AG10803 (cell line): ENCODE measurements at regions not wholly inside any gene's neighbourhood (a gene's known extent, or its start where the extent isn't known, plus 50 kb on each side); places are given as distances from the start of the nearest gene placed in this dataset.

Experiments
- DNase-seq: peaks from one replicate; pipeline ENCODE4 v3.0.0; 2010; ENCODE audit warnings: low read depth
- H3K4me3 ChIP-seq: 2 replicates; pipeline ENCODE4 v1.5.1; 2011; ENCODE audit warnings: mild to moderate bottlenecking, low read length, control low read depth
- TF ChIP-seq, protein P1 (sequence below): conservative IDR thresholded peaks from 2 replicates; pipeline ENCODE4 v1.5.1; 2011; ENCODE audit warnings: mild to moderate bottlenecking, low read length, control low read depth, inconsistent platforms

DNA sequence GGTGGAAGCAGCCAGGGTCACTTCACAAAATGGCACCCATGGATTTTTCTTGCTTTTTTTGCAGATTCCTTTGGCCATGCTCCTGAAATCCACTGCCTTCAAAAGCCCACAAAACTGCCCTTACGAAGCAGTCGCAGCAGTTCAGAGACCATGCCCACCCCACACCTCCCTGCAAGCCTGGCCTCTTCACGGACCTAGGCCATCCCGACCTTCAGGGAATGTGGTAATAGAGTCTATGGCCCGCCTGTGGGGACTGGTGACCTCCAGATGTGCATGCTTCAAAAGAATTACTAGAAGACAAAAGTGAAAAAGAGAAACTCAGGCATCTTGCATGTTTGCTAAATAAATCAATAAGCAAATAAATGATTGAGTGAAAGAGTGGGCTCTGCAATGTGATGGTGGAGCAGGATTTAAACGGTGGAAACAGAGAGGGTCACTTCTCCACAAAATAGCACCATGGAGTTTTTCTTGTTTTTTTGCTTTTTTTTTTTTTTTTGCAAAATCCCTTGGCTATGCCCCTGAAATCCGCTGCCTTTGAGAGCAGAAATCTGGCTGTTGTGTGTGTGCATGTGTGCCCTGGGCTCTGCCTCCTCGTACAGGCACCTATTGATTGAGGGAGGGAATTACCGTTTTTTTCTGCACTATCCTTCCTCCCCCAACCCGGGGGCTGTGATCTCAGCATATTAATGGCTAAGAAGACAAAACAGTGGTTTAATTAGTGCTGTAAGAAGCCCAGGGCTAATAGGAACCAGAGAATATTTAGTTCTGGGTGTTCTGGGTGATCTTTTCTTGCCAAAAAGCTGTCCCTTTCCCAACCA lies 107.4 kb downstream of the PXDC1 start:
- H3K4me3 ChIP-seq = no peak overlapping the region
- TF ChIP-seq, protein P1, sequence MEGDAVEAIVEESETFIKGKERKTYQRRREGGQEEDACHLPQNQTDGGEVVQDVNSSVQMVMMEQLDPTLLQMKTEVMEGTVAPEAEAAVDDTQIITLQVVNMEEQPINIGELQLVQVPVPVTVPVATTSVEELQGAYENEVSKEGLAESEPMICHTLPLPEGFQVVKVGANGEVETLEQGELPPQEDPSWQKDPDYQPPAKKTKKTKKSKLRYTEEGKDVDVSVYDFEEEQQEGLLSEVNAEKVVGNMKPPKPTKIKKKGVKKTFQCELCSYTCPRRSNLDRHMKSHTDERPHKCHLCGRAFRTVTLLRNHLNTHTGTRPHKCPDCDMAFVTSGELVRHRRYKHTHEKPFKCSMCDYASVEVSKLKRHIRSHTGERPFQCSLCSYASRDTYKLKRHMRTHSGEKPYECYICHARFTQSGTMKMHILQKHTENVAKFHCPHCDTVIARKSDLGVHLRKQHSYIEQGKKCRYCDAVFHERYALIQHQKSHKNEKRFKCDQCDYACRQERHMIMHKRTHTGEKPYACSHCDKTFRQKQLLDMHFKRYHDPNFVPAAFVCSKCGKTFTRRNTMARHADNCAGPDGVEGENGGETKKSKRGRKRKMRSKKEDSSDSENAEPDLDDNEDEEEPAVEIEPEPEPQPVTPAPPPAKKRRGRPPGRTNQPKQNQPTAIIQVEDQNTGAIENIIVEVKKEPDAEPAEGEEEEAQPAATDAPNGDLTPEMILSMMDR = no peak
- no peak for DNase-seq

DNA sequence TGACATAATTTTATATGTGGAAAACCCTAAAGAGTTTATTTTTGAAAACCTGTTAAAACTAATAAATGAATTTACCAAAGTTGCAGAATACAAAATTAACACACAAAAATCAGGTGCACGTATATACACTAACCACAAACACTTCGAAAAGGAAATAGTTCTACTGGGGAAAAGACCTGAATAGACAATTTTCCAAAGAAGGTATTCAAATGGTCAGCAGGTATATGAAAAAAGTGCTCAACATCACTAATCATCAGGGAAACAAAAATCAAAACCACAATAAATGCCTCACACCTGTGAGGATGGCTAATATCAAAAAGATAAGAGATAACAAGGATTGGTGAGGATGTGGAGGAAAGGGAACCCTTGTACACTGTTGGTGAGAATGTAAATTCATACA lies 110.6 kb downstream of the PXDC1 start:
- no peak overlapping the region for H3K4me3 ChIP-seq
- DNase-seq = no peak
- TF ChIP-seq, protein P1 = no peak

DNA sequence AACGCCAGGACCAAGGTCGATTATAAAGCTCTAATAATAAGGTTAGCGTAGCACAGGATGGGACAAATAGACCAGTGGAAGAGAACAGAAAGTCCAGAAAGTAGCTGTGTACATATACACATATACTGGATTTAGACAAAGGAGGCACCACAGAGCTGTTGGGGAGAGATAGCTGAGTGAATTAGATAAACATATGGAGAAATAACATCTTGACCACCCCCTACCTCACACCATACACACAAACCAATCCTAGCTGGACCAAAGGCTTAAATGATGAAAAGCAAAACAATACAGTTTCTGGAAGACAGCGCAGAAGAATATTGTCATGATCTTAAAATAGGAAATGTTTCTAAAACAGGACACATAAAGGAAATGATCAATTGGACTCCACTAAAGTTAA lies 112.9 kb downstream of the PXDC1 start:
- no peak for DNase-seq
- TF ChIP-seq, protein P1 = no peak
- H3K4me3 ChIP-seq = no peak overlapping the region

DNA sequence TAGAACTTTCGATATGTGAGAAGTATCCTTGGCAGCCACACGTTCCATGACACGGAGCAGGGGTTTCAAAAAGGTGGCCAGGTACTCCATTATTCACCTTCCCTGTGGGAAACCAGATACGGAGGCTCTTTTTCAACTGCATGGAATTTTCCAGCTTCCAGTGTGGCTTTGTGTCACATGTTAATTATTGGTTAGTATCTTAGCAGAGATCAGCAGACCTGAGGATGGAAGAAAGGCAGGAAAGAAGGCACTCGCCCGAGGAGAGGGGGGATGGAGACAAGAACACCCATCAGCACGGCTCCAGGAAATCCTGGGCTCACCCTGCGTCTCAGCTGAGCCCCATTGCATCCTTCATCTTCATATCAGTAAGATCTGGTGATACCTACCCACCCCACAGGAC lies 115.5 kb downstream of the PXDC1 start:
- DNase-seq = no peak
- H3K4me3 ChIP-seq = no peak overlapping the region
- TF ChIP-seq, protein P1 = no peak

DNA sequence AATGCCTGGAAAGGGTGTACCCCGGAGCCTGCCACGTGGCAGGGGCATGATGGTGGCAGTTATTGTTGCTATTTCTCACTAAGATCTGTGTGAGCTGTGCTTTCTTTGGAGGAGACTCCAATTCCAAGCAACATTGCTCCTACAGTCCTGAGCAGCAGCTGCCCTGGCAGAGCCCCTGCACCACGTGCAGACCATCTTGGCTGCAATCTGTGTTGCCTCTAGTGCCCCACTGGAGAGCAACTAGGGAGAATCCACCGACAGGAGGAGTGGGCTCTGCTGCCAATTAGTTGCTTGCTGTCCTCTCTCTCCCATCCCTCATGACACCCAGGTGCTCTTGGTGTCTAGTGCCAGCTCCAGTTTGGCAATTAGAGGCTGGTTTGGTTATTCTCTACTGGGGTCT lies 116.0 kb downstream of the PXDC1 start:
- TF ChIP-seq, protein P1 = no peak
- no peak overlapping the region for H3K4me3 ChIP-seq
- no peak for DNase-seq

DNA sequence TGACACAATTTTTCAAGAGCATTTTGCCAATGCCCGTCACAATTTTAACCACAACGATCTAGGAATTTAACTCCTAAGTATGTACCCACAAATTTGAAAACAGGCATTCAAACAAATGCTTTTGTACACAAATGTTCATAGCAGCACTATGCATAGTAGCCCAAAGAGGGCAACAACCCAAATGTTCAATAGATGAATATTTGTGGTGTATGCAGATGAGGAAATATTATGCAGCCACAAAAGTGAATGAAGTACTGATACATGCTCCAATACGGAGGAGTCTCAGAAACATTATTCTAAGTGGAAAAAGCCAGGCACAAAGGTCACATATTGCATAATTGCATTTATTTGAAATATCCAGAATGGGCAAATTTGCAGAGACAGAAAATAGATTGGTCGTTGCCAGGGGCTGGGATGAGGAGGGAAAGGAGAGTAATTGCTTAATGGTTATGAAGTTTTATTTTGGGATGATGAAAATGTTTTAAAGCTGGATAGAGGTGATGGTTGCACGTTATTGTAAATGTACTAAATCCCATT lies 117.2 kb downstream of the PXDC1 start:
- no peak overlapping the region for H3K4me3 ChIP-seq
- TF ChIP-seq, protein P1 = no peak
- DNase-seq = peak; percentile 18

DNA sequence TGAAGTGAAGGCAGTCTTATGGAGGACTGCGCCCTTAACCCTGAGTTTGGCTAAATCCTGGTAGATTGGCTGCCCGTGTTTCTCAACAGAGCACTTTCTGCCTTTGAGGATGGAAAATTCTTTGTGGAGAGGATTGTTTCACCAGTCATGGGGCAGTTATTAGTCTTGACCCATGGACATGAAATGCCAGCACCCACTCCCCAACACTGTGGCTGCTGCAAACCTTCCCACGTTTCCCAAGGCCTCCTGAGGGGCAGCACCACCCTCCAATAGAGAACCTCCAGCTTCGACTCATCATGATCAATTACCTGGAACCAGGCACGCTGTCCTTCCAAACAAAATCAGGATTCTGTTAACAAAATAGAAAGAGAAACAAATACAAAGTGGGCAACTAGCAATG lies 117.8 kb downstream of the PXDC1 start:
- no peak for DNase-seq
- TF ChIP-seq, protein P1 = no peak
- no peak overlapping the region for H3K4me3 ChIP-seq
